ENCODE measurements at regions not wholly inside any gene's neighbourhood (a gene's known extent, or its start where the extent isn't known, plus 50 kb on each side); places are given as distances from the start of the nearest gene placed in this dataset.

DNA sequence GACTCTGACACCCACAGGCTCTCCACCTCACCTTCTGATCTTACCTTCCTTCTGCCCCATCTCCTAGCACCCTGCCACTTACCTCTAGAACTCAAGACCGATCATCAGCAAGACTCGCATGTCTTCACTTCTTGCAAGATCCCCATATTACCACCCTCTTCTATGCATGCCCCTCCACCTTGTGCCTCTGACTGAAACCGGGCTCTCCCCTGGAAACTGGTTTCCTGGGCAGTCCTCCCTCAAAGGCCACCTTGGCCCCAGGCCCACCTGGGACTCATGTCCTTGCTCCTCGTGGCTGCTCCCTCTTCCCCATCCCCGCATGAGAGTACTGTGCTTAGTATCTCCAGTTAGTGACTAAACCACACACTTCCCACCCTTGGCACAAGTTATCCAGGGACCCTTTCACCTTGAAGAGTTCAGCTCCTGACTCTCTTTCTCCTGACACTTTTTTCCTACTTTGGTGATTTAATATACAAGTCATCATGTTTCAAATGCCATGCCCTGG lies 136.7 kb downstream of the SPATA19 start:
- TF ChIP-seq, protein P1, sequence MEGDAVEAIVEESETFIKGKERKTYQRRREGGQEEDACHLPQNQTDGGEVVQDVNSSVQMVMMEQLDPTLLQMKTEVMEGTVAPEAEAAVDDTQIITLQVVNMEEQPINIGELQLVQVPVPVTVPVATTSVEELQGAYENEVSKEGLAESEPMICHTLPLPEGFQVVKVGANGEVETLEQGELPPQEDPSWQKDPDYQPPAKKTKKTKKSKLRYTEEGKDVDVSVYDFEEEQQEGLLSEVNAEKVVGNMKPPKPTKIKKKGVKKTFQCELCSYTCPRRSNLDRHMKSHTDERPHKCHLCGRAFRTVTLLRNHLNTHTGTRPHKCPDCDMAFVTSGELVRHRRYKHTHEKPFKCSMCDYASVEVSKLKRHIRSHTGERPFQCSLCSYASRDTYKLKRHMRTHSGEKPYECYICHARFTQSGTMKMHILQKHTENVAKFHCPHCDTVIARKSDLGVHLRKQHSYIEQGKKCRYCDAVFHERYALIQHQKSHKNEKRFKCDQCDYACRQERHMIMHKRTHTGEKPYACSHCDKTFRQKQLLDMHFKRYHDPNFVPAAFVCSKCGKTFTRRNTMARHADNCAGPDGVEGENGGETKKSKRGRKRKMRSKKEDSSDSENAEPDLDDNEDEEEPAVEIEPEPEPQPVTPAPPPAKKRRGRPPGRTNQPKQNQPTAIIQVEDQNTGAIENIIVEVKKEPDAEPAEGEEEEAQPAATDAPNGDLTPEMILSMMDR (IDR thresholded peaks at IDR 0.05): no peak
- no peak for TF ChIP-seq POLR2A (IDR thresholded peaks at IDR 0.05)

All from right lobe of liver (tissue), 4 donors.